Astrocyte of the spinal cord (primary cell): ENCODE measurements at regions not wholly inside any gene's neighbourhood (a gene's known extent, or its start where the extent isn't known, plus 50 kb on each side); places are given as distances from the start of the nearest gene placed in this dataset.
A peak's percentile ranks its signal among the peaks of the same experiment; 100 is the strongest.
"Not testable (repeated sequence)": the region's sequence is repeated elsewhere in the genome, so short reads cannot be mapped to it uniquely, and the experiment has no call there.

Experiments used
- DNase-seq: peaks from one replicate; pipeline ENCODE4 v3.0.0; 2011; ENCODE audit warnings: low read depth, low spot score
- H3K4me3 ChIP-seq: 2 replicates; pipeline ENCODE4 v1.5.1; 2011; ENCODE audit warnings: low read depth, mild to moderate bottlenecking, low read length, moderate library complexity
- in situ Hi-C: cut with HindIII; loops from 2 replicates; pipeline ENCODE4 v1.10.0; 2017; ENCODE audit warnings: low sequenced_read_pairs
- TF ChIP-seq, protein P1 (sequence below): IDR thresholded peaks from 2 replicates; pipeline ENCODE4 v1.5.1; 2012; ENCODE audit warnings: low read depth, mild to moderate bottlenecking, low read length, inconsistent platforms

DNA sequence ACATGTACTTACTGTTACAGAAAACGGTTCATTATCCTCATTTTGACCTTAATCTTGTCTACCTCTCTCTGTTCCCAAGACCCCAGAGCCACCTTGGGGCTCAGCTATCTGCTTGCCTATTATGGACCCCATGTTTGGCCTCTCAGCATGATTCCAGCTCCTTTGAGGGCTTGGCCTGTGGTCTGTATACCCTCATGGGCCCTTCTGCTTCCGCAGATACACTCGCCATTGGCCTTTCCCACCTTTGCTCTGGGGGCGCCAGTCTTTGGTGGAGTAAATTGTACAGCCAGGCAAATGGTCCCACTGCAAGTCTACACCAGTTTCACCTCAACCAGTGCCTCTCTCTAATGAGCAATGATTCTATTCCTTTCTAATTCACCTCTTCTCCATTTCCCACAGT, 109.2 kb upstream of the ZNF746 start:
- DNase-seq, result no peak
- H3K4me3 ChIP-seq, result no peak overlapping the region
- TF ChIP-seq, protein P1, sequence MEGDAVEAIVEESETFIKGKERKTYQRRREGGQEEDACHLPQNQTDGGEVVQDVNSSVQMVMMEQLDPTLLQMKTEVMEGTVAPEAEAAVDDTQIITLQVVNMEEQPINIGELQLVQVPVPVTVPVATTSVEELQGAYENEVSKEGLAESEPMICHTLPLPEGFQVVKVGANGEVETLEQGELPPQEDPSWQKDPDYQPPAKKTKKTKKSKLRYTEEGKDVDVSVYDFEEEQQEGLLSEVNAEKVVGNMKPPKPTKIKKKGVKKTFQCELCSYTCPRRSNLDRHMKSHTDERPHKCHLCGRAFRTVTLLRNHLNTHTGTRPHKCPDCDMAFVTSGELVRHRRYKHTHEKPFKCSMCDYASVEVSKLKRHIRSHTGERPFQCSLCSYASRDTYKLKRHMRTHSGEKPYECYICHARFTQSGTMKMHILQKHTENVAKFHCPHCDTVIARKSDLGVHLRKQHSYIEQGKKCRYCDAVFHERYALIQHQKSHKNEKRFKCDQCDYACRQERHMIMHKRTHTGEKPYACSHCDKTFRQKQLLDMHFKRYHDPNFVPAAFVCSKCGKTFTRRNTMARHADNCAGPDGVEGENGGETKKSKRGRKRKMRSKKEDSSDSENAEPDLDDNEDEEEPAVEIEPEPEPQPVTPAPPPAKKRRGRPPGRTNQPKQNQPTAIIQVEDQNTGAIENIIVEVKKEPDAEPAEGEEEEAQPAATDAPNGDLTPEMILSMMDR, result no peak
- in situ Hi-C loops, result no loop called here

- H3K4me3 ChIP-seq, result no peak overlapping the region
- in situ Hi-C loops, result no loop called here
- TF ChIP-seq, protein P1, result no peak
- no peak for DNase-seq
Observed at GRCh38 chr7:149605696-149606095, 108.1 kb upstream of the ZNF746 start.

GRCh38 chr7:149604521-149604920, 106.9 kb upstream of the ZNF746 start:
- in situ Hi-C loops, result no loop called here
- TF ChIP-seq, protein P1, result no peak
- DNase-seq, result no peak
- no peak overlapping the region for H3K4me3 ChIP-seq

GRCh38 chr7:149600669-149601330, 103.2 kb upstream of the ZNF746 start:
- DNase-seq, in situ Hi-C loops, H3K4me3 ChIP-seq: not testable (repeated sequence)

DNA sequence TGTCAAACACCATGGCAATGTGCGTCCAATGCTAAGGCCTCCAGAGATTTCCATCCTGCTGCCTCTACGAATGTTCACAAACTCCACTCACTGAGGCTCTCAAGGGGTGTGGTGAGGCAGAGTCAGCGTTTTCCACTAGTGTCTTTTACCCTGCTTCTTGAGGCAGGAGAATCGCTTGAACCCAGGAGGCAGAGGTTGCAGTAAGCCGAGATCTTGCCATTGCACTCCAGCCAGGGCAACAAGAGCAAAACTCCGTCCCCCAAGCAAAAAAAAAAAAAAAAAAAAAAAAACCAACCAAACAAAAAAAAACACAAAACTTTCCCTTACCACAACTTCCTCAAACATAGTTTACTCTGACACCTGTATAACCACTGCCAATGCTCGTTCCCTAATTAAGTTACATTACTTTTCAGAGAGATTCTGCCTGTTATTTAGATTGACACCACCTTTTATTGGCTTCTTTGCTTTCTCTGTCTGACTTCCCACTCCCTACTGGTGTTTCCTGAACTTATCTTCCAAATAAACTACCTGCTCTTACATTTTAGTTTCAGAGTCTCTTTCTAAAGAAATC, 102.1 kb upstream of the ZNF746 start:
- no peak for DNase-seq
- in situ Hi-C loops, result no loop called here
- TF ChIP-seq, protein P1, result no peak
- no peak overlapping the region for H3K4me3 ChIP-seq

- in situ Hi-C loops, result no loop called here
- TF ChIP-seq, protein P1, result peak; percentile 60
- H3K4me3 ChIP-seq, result no peak overlapping the region
- peak; percentile 25 for DNase-seq
Observed at GRCh38 chr7:149598721-149599308, 101.2 kb upstream of the ZNF746 start.

GRCh38 chr7:149597789-149598188, 100.2 kb upstream of the ZNF746 start:
- in situ Hi-C loops, DNase-seq, H3K4me3 ChIP-seq: not testable (repeated sequence)
